IMR-90 (cell line): ENCODE measurements at regions not wholly inside any gene's neighbourhood (a gene's known extent, or its start where the extent isn't known, plus 50 kb on each side); places are given as distances from the start of the nearest gene placed in this dataset.

Source experiments
- ATAC-seq: fragments of 200-7000 bp; cut with Tn5 transposase; 2 replicates; pipeline ENCODE4 v1.9.1; 2020; ENCODE audit warnings: low read depth, mild to moderate bottlenecking, moderate library complexity
- BruUV-seq: library from RNA; stranded (reverse); fragments of 400-500 nt; replicated peaks from 2 replicates; lab custom pipeline; 2021; lab: Mats Ljungman, UMichigan
- CTCF ChIA-PET: fragments of 300-600 bp; formaldehyde crosslinking; extraction: SDS; loops from one replicate; lab custom pipeline; 2021; ENCODE audit warnings: antibody characterized with exemption; lab: Yijun Ruan, JAX
- POLR2A ChIA-PET: fragments of 300-600 bp; sonication (Branson Sonifier 250); formaldehyde crosslinking; loops from one replicate; lab custom pipeline; 2022; ENCODE audit warnings: antibody characterized with exemption; ENCODE audit not compliant: unreplicated experiment; lab: Charles Lee
- DNase-seq: peaks from one replicate; pipeline ENCODE4 v3.0.0; 2013
- H2AFZ ChIP-seq: replicated peaks from 2 replicates; pipeline ENCODE3; 2013; ENCODE audit warnings: low read length, mild to moderate bottlenecking; ENCODE audit not compliant: poor library complexity
- H2AK5ac ChIP-seq: 2 replicates; pipeline ENCODE4 v1.6.1; 2013; ENCODE audit warnings: low read depth, low read length, inconsistent platforms
- H2AK9ac ChIP-seq: replicated peaks from 2 replicates; pipeline ENCODE3; 2013; ENCODE audit warnings: mild to moderate bottlenecking, low read depth, low read length, moderate library complexity; ENCODE audit not compliant: poor library complexity
- H2BK120ac ChIP-seq: 2 replicates; pipeline ENCODE4 v1.6.1; 2013; ENCODE audit warnings: low read depth, low read length, inconsistent platforms
- H2BK15ac ChIP-seq: 3 replicates; pipeline ENCODE4 v1.6.1; 2013; ENCODE audit warnings: low read depth, low read length, inconsistent platforms
- H2BK20ac ChIP-seq: 2 replicates; pipeline ENCODE4 v1.6.1; 2013; ENCODE audit warnings: low read depth, mild to moderate bottlenecking, inconsistent platforms, low read length, moderate library complexity
- H2BK5ac ChIP-seq: 2 replicates; pipeline ENCODE4 v1.6.1; 2013; ENCODE audit warnings: mild to moderate bottlenecking, low read depth, low read length, inconsistent platforms; ENCODE audit not compliant: poor library complexity, severe bottlenecking
- H3K14ac ChIP-seq: replicated peaks from 2 replicates; pipeline ENCODE4 v1.6.1; 2013; ENCODE audit warnings: low read depth, low read length, inconsistent platforms
- H3K18ac ChIP-seq: 2 replicates; pipeline ENCODE4 v1.6.1; 2013; ENCODE audit warnings: low read depth, low read length, control low read depth
- H3K23ac ChIP-seq: 2 replicates; pipeline ENCODE4 v1.6.1; 2013; ENCODE audit warnings: low read depth, low read length, inconsistent platforms
- H3K27ac ChIP-seq: 2 replicates; pipeline ENCODE4 v1.5.1; 2013; ENCODE audit warnings: mild to moderate bottlenecking, control low read depth, low read length; ENCODE audit not compliant: insufficient read depth
- H3K27me3 ChIP-seq: 2 replicates; pipeline ENCODE4 v1.6.1; 2013; ENCODE audit warnings: low read length; ENCODE audit not compliant: control insufficient read depth, insufficient read depth
- H3K36me3 ChIP-seq: 2 replicates; pipeline ENCODE4 v1.6.1; 2013; ENCODE audit warnings: low read length, mixed read lengths; ENCODE audit not compliant: control insufficient read depth, insufficient read depth
- H3K4ac ChIP-seq: 2 replicates; pipeline ENCODE4 v1.6.1; 2013; ENCODE audit warnings: low read depth, low read length, inconsistent platforms
- H3K4me1 ChIP-seq: 2 replicates; pipeline ENCODE4 v1.6.1; 2013; ENCODE audit warnings: low read length, mixed read lengths; ENCODE audit not compliant: control insufficient read depth, insufficient read depth
- H3K4me2 ChIP-seq: 2 replicates; pipeline ENCODE4 v1.6.1; 2013; ENCODE audit warnings: low read depth, mild to moderate bottlenecking, control low read depth, low read length, moderate library complexity
- H3K4me3 ChIP-seq: 2 replicates; pipeline ENCODE4 v1.5.1; 2013; ENCODE audit warnings: low read depth, mild to moderate bottlenecking, control low read depth, low read length, moderate library complexity; ENCODE audit not compliant: insufficient read depth
- H3K56ac ChIP-seq: 2 replicates; pipeline ENCODE4 v1.6.1; 2013; ENCODE audit warnings: low read length, inconsistent platforms; ENCODE audit not compliant: insufficient read depth; ENCODE audit errors: extremely low read depth
- H3K79me1 ChIP-seq, 2 experiments: 2 replicates each; pipeline ENCODE4 v1.6.1; 2013; ENCODE audit warnings: low read length in 2 of 2, inconsistent platforms in 1 of 2, low read depth in 1 of 2
- H3K9ac ChIP-seq: 2 replicates; pipeline ENCODE4 v1.6.1; 2013; ENCODE audit warnings: low read depth, low read length, control low read depth
- H3K9me1 ChIP-seq: 2 replicates; pipeline ENCODE4 v1.6.1; 2013; ENCODE audit warnings: low read length, inconsistent platforms; ENCODE audit not compliant: insufficient read depth
- H3K9me3 ChIP-seq: 2 replicates; pipeline ENCODE4 v1.6.1; 2013; ENCODE audit warnings: low read length; ENCODE audit not compliant: control insufficient read depth, insufficient read depth
- H4K20me1 ChIP-seq: 2 replicates; pipeline ENCODE4 v1.6.1; 2013; ENCODE audit warnings: low read length, inconsistent platforms; ENCODE audit not compliant: insufficient read depth
- H4K5ac ChIP-seq: 2 replicates; pipeline ENCODE4 v1.6.1; 2013; ENCODE audit warnings: mild to moderate bottlenecking, low read depth, low read length, control low read depth
- H4K8ac ChIP-seq, 2 experiments: 2 replicates each; pipeline ENCODE4 v1.6.1; 2013; ENCODE audit warnings: low read depth in 2 of 2, low read length in 2 of 2, control low read depth in 1 of 2, inconsistent platforms in 1 of 2
- H4K91ac ChIP-seq: 2 replicates; pipeline ENCODE4 v1.6.1; 2013; ENCODE audit warnings: low read depth, low read length, inconsistent platforms; ENCODE audit not compliant: insufficient read depth
- CEBPB ChIP-seq: IDR thresholded peaks from 2 replicates; pipeline ENCODE4 v1.6.1; 2012; ENCODE audit warnings: low read depth, low read length, improper control_type of control experiment
- MXI1 ChIP-seq: IDR thresholded peaks from 2 replicates; pipeline ENCODE4 v1.6.1; 2012; ENCODE audit warnings: low read depth, mild to moderate bottlenecking, low read length, moderate library complexity, borderline replicate concordance
- POLR2A ChIP-seq: IDR thresholded peaks from 2 replicates; pipeline ENCODE4 v1.6.1; 2012; ENCODE audit warnings: mild to moderate bottlenecking, low read depth, low read length
- RCOR1 ChIP-seq: IDR thresholded peaks from 2 replicates; pipeline ENCODE4 v1.6.1; 2012; ENCODE audit warnings: mild to moderate bottlenecking, low read length, improper control_type of control experiment; ENCODE audit not compliant: insufficient replicate concordance
- WGBS, 2 experiments: methylation state at CpG; one replicate each; pipeline versions ENCODE4 v1.1.5 to v1.1.7; 2013; ENCODE audit warnings: missing lambda C conversion rate in 2 of 2; ENCODE audit not compliant: insufficient read length in 1 of 2; ENCODE audit errors: extremely low coverage in 2 of 2; 5-methylcytosine and 5-hydroxymethylcytosine counted together
- dilution Hi-C: fragments of 300-500 bp; cut with HindIII; formaldehyde crosslinking; loops from one replicate; pipeline ENCODE4 v1.14.3; 2018; ENCODE audit warnings: low sequenced_read_pairs; ENCODE audit not compliant: unreplicated experiment
- in situ Hi-C: fragments of 300-500 bp; cut with MboI; formaldehyde crosslinking; loops from 3 replicates; pipeline ENCODE4 v1.14.3; 2019; ENCODE audit warnings: low sequenced_read_pairs, inconsistent platforms, mixed read lengths
- intact Hi-C: fragments of 100-400 bp; cut with micrococcal nuclease; formaldehyde crosslinking; loops from 2 replicates; pipeline ENCODE4 v1.10.0; 2022
- TF ChIP-seq, protein P1 (sequence below): fragments of 150-350 bp; IDR thresholded peaks from 2 replicates; pipeline ENCODE4 v1.6.1; 2016; ENCODE audit warnings: low read depth, mild to moderate bottlenecking, low read length, moderate library complexity, borderline replicate concordance

DNA sequence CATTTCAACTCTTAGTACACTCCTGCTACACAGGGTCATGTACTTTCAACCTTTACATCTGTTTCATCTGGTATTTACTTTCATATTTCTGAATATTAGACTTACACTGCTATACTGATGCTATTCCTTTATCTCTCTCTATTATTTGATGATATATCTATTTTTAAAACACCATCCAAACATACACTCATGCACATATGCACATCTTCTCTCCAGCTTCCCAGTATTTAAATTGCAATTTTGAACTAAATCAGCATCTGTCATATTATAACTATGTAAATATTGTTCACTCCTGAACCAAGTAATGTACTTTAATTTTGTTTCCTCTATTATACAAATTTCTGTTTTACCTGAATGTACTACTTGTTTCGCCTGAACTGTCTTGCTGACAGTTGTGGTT, 293.6 kb upstream of the FLRT2 start:
- intact Hi-C loops (no loop called here), dilution Hi-C loops (no loop called here), in situ Hi-C loops (no loop called here)
- Histone ChIP-seq H4K8ac (no peak overlapping the region), H3K4me1 (peaks cover 4% of the 10 kb centered on the region; the same call in 1 of the 2 replicates), H3K4me2 (no peak overlapping the region), H3K9me1 (peaks cover 3% of the 10 kb centered on the region; the same call in 1 of the 2 replicates), H3K56ac (no peak overlapping the region), H3K27me3 (no peaks in the 10 kb centered on the region), H3K27ac (no peak overlapping the region), H3K4ac (no peak overlapping the region), H2BK5ac (no peak overlapping the region), H4K20me1 (no peaks in the 10 kb centered on the region), H3K14ac (no peak overlapping the region), H3K23ac (no peak overlapping the region), H3K18ac (no peak overlapping the region), H2BK120ac (no peak overlapping the region), H2AFZ (no peak overlapping the region), H4K5ac (no peak overlapping the region), H3K9me3 (no peaks in the 10 kb centered on the region), H2AK9ac (no peak overlapping the region), H4K91ac (no peak overlapping the region), H3K9ac (no peak overlapping the region), H3K36me3 (no peaks in the 10 kb centered on the region), H2BK15ac (no peak overlapping the region), H3K4me3 (no peak overlapping the region), H2BK20ac (no peak overlapping the region), H2AK5ac (no peak overlapping the region), H3K79me1 (no peaks in the 10 kb centered on the region)
- WGBS, 2 experiments: no CpG with 5 or more reads among the region's 1 CpG
- ChIA-PET CTCF (no interaction called here), POLR2A (no interaction called here)
- TF ChIP-seq RCOR1 (no peak), CEBPB (no peak), MXI1 (no peak), POLR2A (no peak)
- TF ChIP-seq, protein P1, sequence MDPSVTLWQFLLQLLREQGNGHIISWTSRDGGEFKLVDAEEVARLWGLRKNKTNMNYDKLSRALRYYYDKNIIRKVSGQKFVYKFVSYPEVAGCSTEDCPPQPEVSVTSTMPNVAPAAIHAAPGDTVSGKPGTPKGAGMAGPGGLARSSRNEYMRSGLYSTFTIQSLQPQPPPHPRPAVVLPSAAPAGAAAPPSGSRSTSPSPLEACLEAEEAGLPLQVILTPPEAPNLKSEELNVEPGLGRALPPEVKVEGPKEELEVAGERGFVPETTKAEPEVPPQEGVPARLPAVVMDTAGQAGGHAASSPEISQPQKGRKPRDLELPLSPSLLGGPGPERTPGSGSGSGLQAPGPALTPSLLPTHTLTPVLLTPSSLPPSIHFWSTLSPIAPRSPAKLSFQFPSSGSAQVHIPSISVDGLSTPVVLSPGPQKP: no peak
- DNase-seq: no peak
- no TSS peak for BruUV-seq
- no peak for ATAC-seq
